Mononuclear cell (primary cell): ENCODE measurements at regions not wholly inside any gene's neighbourhood (a gene's known extent, or its start where the extent isn't known, plus 50 kb on each side); places are given as distances from the start of the nearest gene placed in this dataset.

Experiments used
- H3K27me3 ChIP-seq: 2 replicates; pipeline ENCODE4 v1.6.0; 2011; ENCODE audit warnings: low read length, control low read depth; ENCODE audit not compliant: insufficient read depth
- H3K4me1 ChIP-seq: 2 replicates; pipeline ENCODE4 v1.5.1; 2011; ENCODE audit warnings: mild to moderate bottlenecking, low read length, control low read depth; ENCODE audit not compliant: insufficient read depth
- H3K4me3 ChIP-seq: 2 replicates; pipeline ENCODE4 v1.5.1; 2011; ENCODE audit warnings: mild to moderate bottlenecking, low read length, moderate library complexity
- H3K9me3 ChIP-seq: 2 replicates; pipeline ENCODE4 v1.5.1; 2011; ENCODE audit warnings: low read depth, mild to moderate bottlenecking, control low read depth, low read length

- H3K4me3 ChIP-seq = no peak overlapping the region
- H3K9me3 ChIP-seq = no peaks in the 10 kb centered on the region
- H3K27me3 ChIP-seq = no peaks in the 10 kb centered on the region
- no peaks in the 10 kb centered on the region for H3K4me1 ChIP-seq
Observed at GRCh38 chr1:208931936-208932335, 651.6 kb upstream of the CAMK1G start.

- Histone ChIP-seq H3K4me1 (no peaks in the 10 kb centered on the region), H3K4me3 (no peak overlapping the region), H3K27me3 (no peaks in the 10 kb centered on the region), H3K9me3 (no peaks in the 10 kb centered on the region)
Observed at GRCh38 chr1:208933984-208934525, 649.5 kb upstream of the CAMK1G start.

- H3K27me3 ChIP-seq = no peaks in the 10 kb centered on the region
- no peaks in the 10 kb centered on the region for H3K4me1 ChIP-seq
- H3K9me3 ChIP-seq = no peaks in the 10 kb centered on the region
- H3K4me3 ChIP-seq = no peak overlapping the region
Observed at GRCh38 chr1:208934933-208935332, 648.6 kb upstream of the CAMK1G start.

GRCh38 chr1:208935517-208936187 is 647.9 kb upstream of the CAMK1G start:
- Histone ChIP-seq H3K9me3 (no peaks in the 10 kb centered on the region), H3K27me3 (no peaks in the 10 kb centered on the region), H3K4me3 (no peak overlapping the region), H3K4me1 (no peaks in the 10 kb centered on the region)

- no peaks in the 10 kb centered on the region for H3K27me3 ChIP-seq
- H3K9me3 ChIP-seq = no peaks in the 10 kb centered on the region
- H3K4me1 ChIP-seq = no peaks in the 10 kb centered on the region
Observed at GRCh38 chr1:208939537-208940085, 643.9 kb upstream of the CAMK1G start.

GRCh38 chr1:208942394-208943130 is 641.0 kb upstream of the CAMK1G start:
- H3K4me1 ChIP-seq = no peaks in the 10 kb centered on the region
- no peak overlapping the region for H3K4me3 ChIP-seq
- H3K9me3 ChIP-seq = no peaks in the 10 kb centered on the region
- no peaks in the 10 kb centered on the region for H3K27me3 ChIP-seq

More at GRCh38 chr1:208939537-208940085, 643.9 kb upstream of the CAMK1G start:
- no peak overlapping the region for H3K4me3 ChIP-seq

- no peaks in the 10 kb centered on the region for H3K4me1 ChIP-seq
- H3K9me3 ChIP-seq = no peaks in the 10 kb centered on the region
- no peak overlapping the region for H3K4me3 ChIP-seq
- H3K27me3 ChIP-seq = no peaks in the 10 kb centered on the region
Observed at GRCh38 chr1:208943291-208943690, 640.2 kb upstream of the CAMK1G start.

- H3K9me3 ChIP-seq = no peaks in the 10 kb centered on the region
- no peaks in the 10 kb centered on the region for H3K27me3 ChIP-seq
- no peak overlapping the region for H3K4me3 ChIP-seq
Observed at GRCh38 chr1:208944981-208945451, 638.5 kb upstream of the CAMK1G start.

GRCh38 chr1:208950206-208950605 is 633.3 kb upstream of the CAMK1G start:
- H3K27me3 ChIP-seq = no peaks in the 10 kb centered on the region

More at GRCh38 chr1:208944981-208945451, 638.5 kb upstream of the CAMK1G start:
- no peaks in the 10 kb centered on the region for H3K4me1 ChIP-seq

GRCh38 chr1:208951026-208951525 is 632.4 kb upstream of the CAMK1G start:
- H3K4me1 ChIP-seq = no peaks in the 10 kb centered on the region
- H3K4me3 ChIP-seq = no peak overlapping the region
- no peaks in the 10 kb centered on the region for H3K9me3 ChIP-seq
- no peaks in the 10 kb centered on the region for H3K27me3 ChIP-seq

More at GRCh38 chr1:208950206-208950605, 633.3 kb upstream of the CAMK1G start:
- no peaks in the 10 kb centered on the region for H3K4me1 ChIP-seq
- no peak overlapping the region for H3K4me3 ChIP-seq
- H3K9me3 ChIP-seq = no peaks in the 10 kb centered on the region

- Histone ChIP-seq H3K4me3 (no peak overlapping the region), H3K4me1 (no peaks in the 10 kb centered on the region), H3K27me3 (no peaks in the 10 kb centered on the region), H3K9me3 (no peaks in the 10 kb centered on the region)
Observed at GRCh38 chr1:208951908-208952307, 631.6 kb upstream of the CAMK1G start.

- no peak overlapping the region for H3K4me3 ChIP-seq
- H3K9me3 ChIP-seq = no peaks in the 10 kb centered on the region
- H3K27me3 ChIP-seq = no peaks in the 10 kb centered on the region
Observed at GRCh38 chr1:208962867-208963266, 620.6 kb upstream of the CAMK1G start.

GRCh38 chr1:208965351-208965750 is 618.2 kb upstream of the CAMK1G start:
- H3K9me3 ChIP-seq = no peaks in the 10 kb centered on the region
- H3K27me3 ChIP-seq = no peaks in the 10 kb centered on the region
- H3K4me3 ChIP-seq = no peak overlapping the region
- no peaks in the 10 kb centered on the region for H3K4me1 ChIP-seq

More at GRCh38 chr1:208962867-208963266, 620.6 kb upstream of the CAMK1G start:
- H3K4me1 ChIP-seq = no peaks in the 10 kb centered on the region

GRCh38 chr1:208967334-208967733 is 616.2 kb upstream of the CAMK1G start:
- H3K4me3 ChIP-seq = no peak overlapping the region
- H3K4me1 ChIP-seq = no peaks in the 10 kb centered on the region
- no peaks in the 10 kb centered on the region for H3K27me3 ChIP-seq
- no peaks in the 10 kb centered on the region for H3K9me3 ChIP-seq

- Histone ChIP-seq H3K4me3 (no peak overlapping the region), H3K4me1 (no peaks in the 10 kb centered on the region), H3K9me3 (no peaks in the 10 kb centered on the region), H3K27me3 (no peaks in the 10 kb centered on the region)
Observed at GRCh38 chr1:208974717-208975116, 608.8 kb upstream of the CAMK1G start.
